HG02588 (cell line): ENCODE measurements at regions not wholly inside any gene's neighbourhood (a gene's known extent, or its start where the extent isn't known, plus 50 kb on each side); places are given as distances from the start of the nearest gene placed in this dataset.
"Not testable (repeated sequence)": the region's sequence is repeated elsewhere in the genome, so short reads cannot be mapped to it uniquely, and the experiment has no call there.

Source experiments
- ATAC-seq: cut with Tn5 transposase; IDR thresholded peaks from one replicate; pipeline ENCODE4 v1.9.1; 2021; ENCODE audit warnings: mild to moderate bottlenecking, moderate library complexity; ENCODE audit not compliant: unreplicated experiment

DNA sequence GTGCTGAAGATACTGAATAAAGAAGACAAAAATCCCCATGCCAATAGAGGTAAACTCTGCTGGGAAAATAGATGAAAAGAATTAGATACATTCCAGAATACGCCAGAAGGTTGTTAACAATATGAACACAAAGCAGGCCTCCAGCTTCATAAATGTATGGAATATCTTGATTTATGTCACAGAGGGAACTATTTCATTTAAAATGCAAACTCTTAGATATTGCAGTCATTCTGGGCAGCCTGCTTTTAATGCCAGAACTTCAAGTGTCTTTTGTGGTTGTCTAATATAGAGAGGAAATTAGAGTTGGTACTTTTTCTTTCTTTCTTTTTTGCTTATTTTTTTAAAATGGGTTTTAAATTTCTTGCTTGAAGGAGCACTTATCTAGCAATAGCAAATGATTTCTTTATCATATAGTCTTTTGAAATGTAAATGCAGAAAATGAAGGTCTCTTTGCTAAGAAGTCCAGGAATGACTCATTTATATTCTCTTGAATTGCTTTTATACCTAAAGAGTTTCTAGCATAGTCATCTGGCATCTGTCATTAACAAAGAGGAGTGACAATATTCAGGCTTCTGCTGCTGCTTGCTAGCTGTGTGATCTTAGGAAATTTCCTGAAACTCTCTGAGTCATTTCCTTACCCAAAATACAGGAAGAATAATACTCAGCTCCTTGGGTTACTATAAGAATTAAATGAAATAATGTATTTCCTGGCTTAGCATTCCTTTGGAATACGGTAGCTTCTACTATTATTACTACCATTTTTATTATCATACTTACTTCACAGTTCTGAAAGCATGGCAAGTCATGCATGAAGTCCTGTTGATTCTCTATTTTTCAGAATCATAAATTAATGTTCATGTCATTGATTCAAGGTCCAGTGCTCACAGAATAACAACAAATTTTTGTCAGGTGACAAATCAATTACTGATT lies 527.6 kb downstream of the DIPK2A start:
- no peak for ATAC-seq

- no peak for ATAC-seq
These were observed 529.8 kb downstream of the DIPK2A start for GRCh38 chr3:144501467-144501866.

- no peak for ATAC-seq
These were observed 530.8 kb downstream of the DIPK2A start for GRCh38 chr3:144502402-144502801.

- ATAC-seq: not testable (repeated sequence)
These were observed 534.8 kb downstream of the DIPK2A start for GRCh38 chr3:144506375-144506774.

DNA sequence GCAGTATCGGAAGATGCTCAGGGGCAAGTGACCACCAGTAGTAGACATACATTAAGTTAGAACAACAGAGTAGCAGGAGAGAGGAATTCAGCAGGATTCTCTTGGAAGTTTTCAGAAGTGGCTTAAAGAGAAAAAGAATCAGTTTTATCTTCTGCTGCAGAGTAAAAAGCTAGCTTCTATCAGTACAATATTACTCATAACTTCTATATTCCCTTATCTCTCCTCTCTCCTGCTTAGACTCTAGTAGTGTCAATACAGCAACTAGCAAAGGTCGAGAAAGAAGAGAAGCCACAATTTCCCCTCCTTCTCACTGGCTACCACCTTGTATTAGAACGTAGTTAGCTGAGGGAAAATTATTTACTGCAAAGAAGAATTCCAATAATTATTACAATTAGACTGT lies 539.7 kb downstream of the DIPK2A start:
- ATAC-seq: no peak

- ATAC-seq: no peak
These were observed 544.4 kb downstream of the DIPK2A start for GRCh38 chr3:144516026-144516425.

DNA sequence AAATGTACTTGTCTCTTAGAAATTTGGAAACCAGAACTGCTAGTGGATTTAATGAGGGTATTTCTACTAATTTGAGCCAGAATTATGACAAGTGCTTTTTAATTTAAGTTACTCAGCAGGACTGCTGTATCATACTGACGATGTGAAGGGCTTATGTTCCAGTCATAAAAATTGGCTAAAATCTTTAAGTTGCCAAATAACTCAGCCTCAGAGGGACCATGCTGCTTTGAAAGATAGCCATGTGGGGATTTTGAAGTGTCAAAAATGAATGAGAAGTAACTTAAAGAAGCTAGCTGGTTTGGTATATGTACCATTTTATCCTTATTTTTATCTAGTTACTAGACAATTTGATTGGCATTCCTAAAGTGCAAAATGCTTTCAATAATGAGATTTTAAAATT lies 545.0 kb downstream of the DIPK2A start:
- ATAC-seq: no peak

DNA sequence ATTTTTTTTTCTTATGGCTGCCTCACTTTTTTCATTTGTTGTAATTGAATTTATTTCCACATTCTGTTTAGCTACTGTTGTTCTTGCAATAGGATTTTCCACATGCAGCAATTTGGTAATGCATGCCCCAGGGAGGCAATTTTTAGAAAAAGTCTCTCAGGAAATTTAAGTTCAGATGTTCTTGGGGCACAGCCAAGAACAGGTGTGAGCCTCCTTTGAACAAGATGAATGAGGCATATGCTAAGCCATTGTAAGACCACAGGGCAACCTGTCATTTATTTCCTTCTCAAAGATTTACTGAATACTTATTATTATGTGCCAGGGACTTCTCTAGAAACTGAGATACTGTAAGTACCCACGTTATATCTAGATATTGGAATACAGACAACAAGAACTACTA lies 549.5 kb downstream of the DIPK2A start:
- ATAC-seq: no peak

GRCh38 chr3:144522456-144522855 lies 550.8 kb downstream of the DIPK2A start:
- no peak for ATAC-seq

GRCh38 chr3:144523396-144523795 lies 551.8 kb downstream of the DIPK2A start:
- no peak for ATAC-seq

DNA sequence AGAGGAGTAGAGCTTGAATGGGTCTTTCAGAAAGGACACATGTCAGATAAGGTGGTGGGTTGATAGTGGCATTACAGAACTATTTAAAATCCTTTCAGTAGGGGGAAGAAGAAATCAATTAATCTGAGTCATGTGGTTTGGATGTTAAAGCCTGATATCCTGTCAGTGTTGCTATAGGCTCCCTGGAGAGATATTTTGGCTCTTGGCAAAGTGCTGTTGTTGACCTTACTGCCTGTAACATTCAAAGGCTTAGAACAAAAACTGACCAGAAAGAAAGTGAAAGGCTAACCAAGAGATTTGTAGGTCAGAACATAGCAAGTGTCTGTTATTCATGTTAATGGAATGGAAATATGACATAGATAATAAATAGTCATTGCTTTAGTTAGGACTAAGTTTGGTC lies 552.9 kb downstream of the DIPK2A start:
- no peak for ATAC-seq

DNA sequence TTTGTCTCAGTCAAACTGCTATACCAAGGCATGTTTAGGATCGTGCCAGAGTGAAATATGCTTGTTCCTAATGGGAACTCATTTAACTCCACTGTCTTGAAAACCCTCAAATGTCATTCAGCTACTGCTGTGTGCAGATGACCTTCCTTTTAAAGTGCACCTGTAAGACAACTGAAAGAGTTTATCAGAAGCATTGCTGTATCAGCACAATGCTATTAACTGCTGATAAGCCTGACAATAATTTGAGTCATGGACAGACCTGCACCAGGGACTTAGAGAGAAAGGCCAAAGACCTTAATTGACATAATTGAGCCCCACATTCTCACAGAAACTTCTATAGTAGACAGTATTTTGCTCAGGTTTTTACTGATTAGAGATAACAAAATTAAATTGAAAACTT lies 557.9 kb downstream of the DIPK2A start:
- ATAC-seq: no peak

- ATAC-seq: no peak
These were observed 573.2 kb downstream of the DIPK2A start for GRCh38 chr3:144544871-144545270.

DNA sequence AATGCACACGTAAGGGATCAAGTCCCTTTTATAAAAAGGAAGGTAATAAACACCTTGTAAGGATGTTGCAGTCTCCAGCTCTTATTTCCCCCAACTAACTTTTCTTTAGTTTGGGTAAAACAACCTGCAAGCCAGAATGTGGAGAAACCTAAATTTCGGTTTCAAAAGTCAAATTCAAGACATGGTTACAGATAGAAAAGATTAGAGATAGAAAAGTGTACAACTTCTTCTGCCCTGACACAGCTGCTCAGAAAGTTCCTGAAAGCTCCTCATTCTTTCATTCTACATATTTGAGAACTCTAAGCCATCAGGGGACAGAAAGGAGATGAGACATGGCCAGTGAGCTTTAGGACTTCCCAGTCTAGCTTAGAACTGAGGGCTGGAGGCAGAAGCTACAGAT lies 574.9 kb downstream of the DIPK2A start:
- no peak for ATAC-seq

DNA sequence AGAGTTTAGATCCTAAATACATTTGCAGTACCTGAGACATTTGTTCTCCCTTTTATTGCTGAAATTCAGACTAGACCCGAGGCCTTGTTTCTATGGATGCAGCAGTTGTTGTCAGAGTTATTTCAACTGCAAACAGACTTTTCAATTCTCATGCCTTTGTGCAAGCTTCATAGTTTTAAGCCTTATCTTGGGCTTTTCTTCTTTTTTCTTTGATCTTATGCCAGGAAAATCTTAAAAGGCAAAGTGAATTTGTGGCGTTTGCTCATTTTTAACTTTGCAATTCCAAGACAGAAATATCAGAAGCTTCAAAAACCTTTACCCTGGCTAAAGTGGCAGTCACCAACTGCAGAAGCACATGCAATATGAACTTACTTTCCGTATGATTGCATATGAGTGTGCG lies 576.7 kb downstream of the DIPK2A start:
- no peak for ATAC-seq

GRCh38 chr3:144549166-144549565 lies 577.5 kb downstream of the DIPK2A start:
- no peak for ATAC-seq

- no peak for ATAC-seq
These were observed 580.9 kb downstream of the DIPK2A start for GRCh38 chr3:144552346-144553057.

GRCh38 chr3:144553301-144553700 lies 581.7 kb downstream of the DIPK2A start:
- no peak for ATAC-seq

- no peak for ATAC-seq
These were observed 583.3 kb downstream of the DIPK2A start for GRCh38 chr3:144554889-144555288.

- peak; percentile 93 for ATAC-seq
These were observed 584.8 kb downstream of the DIPK2A start for GRCh38 chr3:144556392-144556791.

DNA sequence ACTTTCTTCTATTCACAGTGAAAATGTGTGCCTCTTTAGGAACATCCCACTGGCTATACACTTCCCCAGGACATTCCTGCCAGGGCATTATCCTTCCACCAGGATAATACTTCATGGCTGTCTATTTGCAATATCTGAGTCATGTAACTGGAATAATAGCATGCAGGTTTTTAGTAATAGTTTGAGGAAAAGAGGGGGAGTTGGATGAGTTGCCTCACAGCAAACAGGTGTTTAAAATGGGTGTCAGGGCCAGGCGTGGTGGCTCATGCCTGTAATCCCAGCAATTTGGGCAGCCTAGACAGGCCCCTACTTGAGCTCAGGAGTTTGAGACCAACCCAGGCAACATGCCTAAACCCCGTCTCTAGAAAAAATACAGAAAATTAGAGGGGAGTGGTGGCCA lies 585.9 kb downstream of the DIPK2A start:
- ATAC-seq: no peak

DNA sequence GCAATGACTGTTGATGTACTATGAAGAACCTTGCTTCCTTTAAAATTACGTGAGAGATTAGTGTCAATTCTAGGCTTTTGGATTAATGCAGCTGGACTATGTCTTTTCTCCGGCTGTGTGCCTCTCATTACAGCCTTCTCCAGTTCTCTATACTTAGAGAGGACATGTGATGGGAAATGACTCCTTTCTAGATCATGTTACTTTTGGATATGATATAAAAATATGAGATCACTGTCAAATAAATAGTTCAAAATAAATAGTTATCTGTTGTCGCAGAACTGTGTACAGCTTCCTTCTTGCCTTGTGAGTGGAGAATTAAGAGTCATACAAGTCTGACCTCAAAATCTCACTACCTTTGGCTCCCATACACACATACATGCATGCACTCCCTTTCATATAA lies 592.4 kb downstream of the DIPK2A start:
- ATAC-seq: no peak
